ENCODE measurements at regions not wholly inside any gene's neighbourhood (a gene's known extent, or its start where the extent isn't known, plus 50 kb on each side); places are given as distances from the start of the nearest gene placed in this dataset.
"Not testable (repeated sequence)": the region's sequence is repeated elsewhere in the genome, so short reads cannot be mapped to it uniquely, and the experiment has no call there.

- no peak for DNase-seq
Measured at GRCh38 chr9:30799527-30800101, 1584.8 kb upstream of the ACO1 start.

GRCh38 chr9:30800421-30800820 lies 1584.0 kb upstream of the ACO1 start:
- DNase-seq = no peak

GRCh38 chr9:30812821-30813220 lies 1571.6 kb upstream of the ACO1 start:
- DNase-seq = no peak

GRCh38 chr9:30815585-30815984 lies 1568.9 kb upstream of the ACO1 start:
- DNase-seq = no peak

GRCh38 chr9:30845136-30845535 lies 1539.3 kb upstream of the ACO1 start:
- no peak for DNase-seq

- no peak for DNase-seq
Measured at GRCh38 chr9:30846651-30847050, 1537.8 kb upstream of the ACO1 start.

GRCh38 chr9:30851600-30851999 lies 1532.8 kb upstream of the ACO1 start:
- DNase-seq = no peak

GRCh38 chr9:30900706-30901105 lies 1483.7 kb upstream of the ACO1 start:
- no peak for DNase-seq

GRCh38 chr9:30913331-30913730 lies 1471.1 kb upstream of the ACO1 start:
- DNase-seq = no peak

GRCh38 chr9:30915451-30915850 lies 1469.0 kb upstream of the ACO1 start:
- no peak for DNase-seq

- no peak for DNase-seq
Measured at GRCh38 chr9:30925126-30925525, 1459.3 kb upstream of the ACO1 start.

- DNase-seq = no peak
Measured at GRCh38 chr9:30925635-30926034, 1458.8 kb upstream of the ACO1 start.

GRCh38 chr9:30928045-30928444 lies 1456.4 kb upstream of the ACO1 start:
- DNase-seq = no peak

GRCh38 chr9:30932226-30932625 lies 1452.2 kb upstream of the ACO1 start:
- DNase-seq = no peak

GRCh38 chr9:30935730-30936129 lies 1448.7 kb upstream of the ACO1 start:
- no peak for DNase-seq

GRCh38 chr9:30937106-30937505 lies 1447.3 kb upstream of the ACO1 start:
- no peak for DNase-seq

- not testable (repeated sequence) for DNase-seq
Measured at GRCh38 chr9:30942852-30943251, 1441.6 kb upstream of the ACO1 start.

GRCh38 chr9:30943446-30944224 lies 1440.8 kb upstream of the ACO1 start:
- DNase-seq = no peak

GRCh38 chr9:30944225-30944569 lies 1440.2 kb upstream of the ACO1 start:
- DNase-seq = no peak

- DNase-seq = no peak
Measured at GRCh38 chr9:30944741-30945280, 1439.6 kb upstream of the ACO1 start.

GRCh38 chr9:30964332-30964731 lies 1420.1 kb upstream of the ACO1 start:
- DNase-seq = no peak

- no peak for DNase-seq
Measured at GRCh38 chr9:30967476-30967875, 1417.0 kb upstream of the ACO1 start.

GRCh38 chr9:30970186-30970585 lies 1414.3 kb upstream of the ACO1 start:
- no peak for DNase-seq

GRCh38 chr9:30970812-30971211 lies 1413.6 kb upstream of the ACO1 start:
- DNase-seq = peak; percentile 7

- DNase-seq = no peak
Measured at GRCh38 chr9:30972654-30973053, 1411.8 kb upstream of the ACO1 start.
